ENCODE measurements at regions not wholly inside any gene's neighbourhood (a gene's known extent, or its start where the extent isn't known, plus 50 kb on each side); places are given as distances from the start of the nearest gene placed in this dataset.

GRCh38 chr2:240368781-240369331 is 66.6 kb upstream of the GPC1 start:
- Histone ChIP-seq H3K4me1 (replicated peaks in 1 of 2) (peaks cover 21 to 25% of the 10 kb centered on the region in 2 donors), H3K27ac (peak overlapping the region in 4 of 5 donors; percentile 54 to 88 (median 84))
- intact Hi-C loops (cut with DNase I): no loop called here

DNA sequence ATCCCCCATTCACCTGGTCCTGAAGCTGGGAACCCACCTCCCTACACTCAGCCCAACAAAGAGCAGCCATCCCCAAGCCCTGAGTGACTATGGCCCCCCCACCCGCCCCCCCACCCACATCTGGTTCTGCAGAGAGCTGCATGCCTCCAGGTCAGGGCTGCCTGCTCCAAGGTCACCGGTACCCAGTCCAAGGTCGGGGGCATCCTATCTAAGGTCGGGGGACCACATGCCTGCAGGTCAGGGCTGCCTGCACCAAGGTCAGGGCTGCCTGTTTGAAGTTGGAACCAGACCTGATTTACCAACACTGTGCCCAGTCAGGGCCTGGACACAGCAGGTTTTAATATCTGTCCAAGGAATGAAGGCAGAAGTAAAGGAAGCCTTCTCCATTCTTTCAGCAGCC is 66.1 kb upstream of the GPC1 start:
- TF ChIP-seq CTCF (IDR thresholded peaks at IDR 0.05): no peak
- TF ChIP-seq POLR2A (IDR thresholded peaks at IDR 0.05): no peak
- DNase-seq: peak in 2 of 7 donors; percentile 41 to 49
- H3K4me1 ChIP-seq (replicated peaks in 1 of 2): peaks cover 21 to 30% of the 10 kb centered on the region in 2 donors
- H3K27me3 ChIP-seq: no peaks in the 10 kb centered on the region
- H3K27ac ChIP-seq: peak overlapping the region; percentile 46 to 89 (median 87)
- H3K4me3 ChIP-seq: no peak overlapping the region
- no peaks in the 10 kb centered on the region for H3K36me3 ChIP-seq (replicated peaks in 1 of 2)
- no peaks in the 10 kb centered on the region for H3K9me3 ChIP-seq (replicated peaks in 1 of 3)
- 32 to 50% (median 41%) methylated on average over 1 to 4 of the region's 4 CpGs for WGBS, 4 donors
- intact Hi-C loops (cut with DNase I): no loop called here

More at GRCh38 chr2:240368781-240369331, 66.6 kb upstream of the GPC1 start:
- WGBS, 4 donors: 56 to 61% (median 58%) methylated on average over 13 to 15 of the region's 15 CpGs
- H3K27me3 ChIP-seq: no peaks in the 10 kb centered on the region
- no peak for TF ChIP-seq CTCF (IDR thresholded peaks at IDR 0.05)
- TF ChIP-seq POLR2A (IDR thresholded peaks at IDR 0.05): no peak
- H3K36me3 ChIP-seq (replicated peaks in 1 of 2): no peaks in the 10 kb centered on the region
- no peaks in the 10 kb centered on the region for H3K9me3 ChIP-seq (replicated peaks in 1 of 3)
- DNase-seq: peak; percentile 68 to 93 (median 90)
- no peak overlapping the region for H3K4me3 ChIP-seq

GRCh38 chr2:240369801-240370585 is 65.5 kb upstream of the GPC1 start:
- no peaks in the 10 kb centered on the region for H3K36me3 ChIP-seq (replicated peaks in 1 of 2)
- peak; percentile 71 to 92 (median 88) for DNase-seq
- H3K9me3 ChIP-seq (replicated peaks in 1 of 3): no peaks in the 10 kb centered on the region
- H3K27me3 ChIP-seq: no peaks in the 10 kb centered on the region
- H3K4me3 ChIP-seq: no peak overlapping the region
- intact Hi-C loops (cut with DNase I): loop anchor here in 1 of 2 donors (10.0 kb wide), 1 partner anchor 115 kb away; no protein-coding TSS in a partner anchor
- 42 to 70% (median 43%) methylated on average over 3 to 19 of the region's 19 CpGs for WGBS, 4 donors
- H3K27ac ChIP-seq: peak overlapping the region; percentile 46 to 89 (median 87)
- peaks cover 21 to 37% of the 10 kb centered on the region in 2 donors for H3K4me1 ChIP-seq (replicated peaks in 1 of 2)
- peak in 1 of 2 donors; percentile 61 for TF ChIP-seq POLR2A (IDR thresholded peaks at IDR 0.05)
- no peak for TF ChIP-seq CTCF (IDR thresholded peaks at IDR 0.05)

GRCh38 chr2:240371129-240372000 is 64.1 kb upstream of the GPC1 start:
- Histone ChIP-seq H3K27me3 (no peaks in the 10 kb centered on the region), H3K4me3 (no peak overlapping the region), H3K4me1 (replicated peaks in 1 of 2) (peaks cover 21 to 37% of the 10 kb centered on the region in 2 donors), H3K27ac (peak overlapping the region in 1 of 5 donors; percentile 88), H3K9me3 (replicated peaks in 1 of 3) (no peaks in the 10 kb centered on the region), H3K36me3 (replicated peaks in 1 of 2) (no peaks in the 10 kb centered on the region)
- DNase-seq: no peak
- intact Hi-C loops (cut with DNase I): loop anchor here in 1 of 2 donors (10.0 kb wide), 1 partner anchor 117 kb away; no protein-coding TSS in a partner anchor
- WGBS, 4 donors: 86 to 93% (median 89%) methylated on average over 6 to 21 of the region's 22 CpGs
- TF ChIP-seq CTCF (IDR thresholded peaks at IDR 0.05) (no peak), POLR2A (IDR thresholded peaks at IDR 0.05) (no peak)
